ENCODE measurements at regions not wholly inside any gene's neighbourhood (a gene's known extent, or its start where the extent isn't known, plus 50 kb on each side); places are given as distances from the start of the nearest gene placed in this dataset.

- TF ChIP-seq CTCF (IDR thresholded peaks at IDR 0.05) = no peak
- TF ChIP-seq EZH2 (IDR thresholded peaks at IDR 0.05; ENCODE audit: borderline replicate concordance, insufficient read depth, low read depth, low read length, poor library complexity, severe bottlenecking) = no peak
Observed at GRCh38 chr17:31621566-31621965, 230.1 kb downstream of the RAB11FIP4 start.
